Endothelial cell of umbilical vein (primary cell): ENCODE measurements at regions not wholly inside any gene's neighbourhood (a gene's known extent, or its start where the extent isn't known, plus 50 kb on each side); places are given as distances from the start of the nearest gene placed in this dataset.

Experiments used
- CTCF ChIP-seq, 2 donors: IDR thresholded peaks; 1 replicate in 1 of 2; 2 replicates in 1 of 2; pipeline ENCODE4 v1.5.1; 2011; ENCODE audit warnings: low read length in 2 of 2, mild to moderate bottlenecking in 2 of 2, moderate library complexity in 2 of 2, control low read depth in 1 of 2, inconsistent platforms in 1 of 2, low read depth in 1 of 2; ENCODE audit not compliant: insufficient read depth in 1 of 2; ENCODE audit errors: extremely low read depth in 1 of 2
- EZH2 ChIP-seq: IDR thresholded peaks from 2 replicates; pipeline ENCODE4 v1.6.1; 2012; ENCODE audit warnings: borderline replicate concordance, low read depth, mild to moderate bottlenecking, moderate library complexity, low read length, inconsistent platforms; ENCODE audit not compliant: severe bottlenecking
- GATA2 ChIP-seq: IDR thresholded peaks from 2 replicates; pipeline ENCODE4 v1.7.0; 2011; ENCODE audit warnings: low read depth, mild to moderate bottlenecking, moderate library complexity, mixed read lengths, low read length; ENCODE audit not compliant: insufficient read length, insufficient read depth
- JUN ChIP-seq: IDR thresholded peaks from 2 replicates; pipeline ENCODE4 v1.6.1; 2011; ENCODE audit warnings: borderline replicate concordance, low read depth; ENCODE audit not compliant: insufficient read length, insufficient read depth
- MAX ChIP-seq: IDR thresholded peaks from 2 replicates; pipeline ENCODE4 v1.6.1; 2011; ENCODE audit not compliant: insufficient read depth, insufficient read length
- MYC ChIP-seq: IDR thresholded peaks from one replicate; pipeline ENCODE4 v1.6.1; 2011; ENCODE audit warnings: mild to moderate bottlenecking, low read depth, low read length
- POLR2A ChIP-seq: IDR thresholded peaks from 2 replicates; pipeline ENCODE4 v1.6.1; 2012; ENCODE audit warnings: low read depth, mild to moderate bottlenecking, control low read depth, low read length
- POLR2AphosphoS5 ChIP-seq: IDR thresholded peaks from 2 replicates; pipeline ENCODE4 v1.6.1; 2012; ENCODE audit warnings: low read depth, mild to moderate bottlenecking, control low read depth, low read length, moderate library complexity; ENCODE audit not compliant: insufficient read depth

GRCh38 chr5:99179206-99179605 lies 250.4 kb upstream of the CHD1 start:
- TF ChIP-seq POLR2A (no peak), POLR2AphosphoS5 (no peak), EZH2 (no peak), CTCF (IDR thresholded peaks at IDR 0.05; ENCODE audit: extremely low read depth in 1 of 2, insufficient read depth in 1 of 2, low read depth in 1 of 2, low read length in 2 of 2) (no peak), GATA2 (no peak), MYC (no peak), MAX (no peak), JUN (no peak)
